Fibroblast of lung (primary cell): ENCODE measurements at regions not wholly inside any gene's neighbourhood (a gene's known extent, or its start where the extent isn't known, plus 50 kb on each side); places are given as distances from the start of the nearest gene placed in this dataset.

ENCODE experiments used
- DNase-seq, 2 donors: peaks; one replicate each; pipeline versions ENCODE4 v3.0.0 to v3.0.0-alpha.2; 2010; ENCODE audit warnings: low read depth in 2 of 2
- H2AFZ ChIP-seq: 2 replicates; pipeline ENCODE4 v1.5.1; 2012; ENCODE audit warnings: low read length, control low read depth, inconsistent platforms
- H3K27ac ChIP-seq: 2 replicates; pipeline ENCODE4 v1.5.1; 2011; ENCODE audit warnings: low read length, control low read depth; ENCODE audit not compliant: insufficient read depth
- H3K27me3 ChIP-seq: 2 replicates; pipeline ENCODE4 v1.5.1; 2011; ENCODE audit warnings: mild to moderate bottlenecking, low read length; ENCODE audit not compliant: control insufficient read depth, insufficient read depth
- H3K36me3 ChIP-seq: 2 replicates; pipeline ENCODE4 v1.5.1; 2011; ENCODE audit warnings: low read length; ENCODE audit not compliant: control insufficient read depth, insufficient read depth
- H3K4me1 ChIP-seq: 2 replicates; pipeline ENCODE4 v1.5.1; 2011; ENCODE audit warnings: low read length; ENCODE audit not compliant: control insufficient read depth, insufficient read depth; ENCODE audit errors: extremely low read depth
- H3K4me2 ChIP-seq: 2 replicates; pipeline ENCODE4 v1.5.1; 2011; ENCODE audit warnings: low read length, control low read depth; ENCODE audit not compliant: insufficient read depth; ENCODE audit errors: extremely low read depth
- H3K4me3 ChIP-seq, 4 experiments: fragments of 200-600 bp in 1 of 4; sonication (generic) in 1 of 4; replicated peaks in 1 of 4; 2 replicates each; pipeline ENCODE4 v1.5.1; 2011 to 2016; ENCODE audit warnings: low read length in 4 of 4, low read depth in 3 of 4, mild to moderate bottlenecking in 3 of 4, control low read depth in 2 of 4, inconsistent platforms in 1 of 4, mixed read lengths in 1 of 4; ENCODE audit not compliant: insufficient read depth in 1 of 4; ENCODE audit errors: control extremely low read depth in 1 of 4
- H3K79me2 ChIP-seq: 2 replicates; pipeline ENCODE4 v1.5.1; 2012; ENCODE audit warnings: mild to moderate bottlenecking, low read length, inconsistent platforms; ENCODE audit not compliant: control insufficient read depth, insufficient read depth
- H3K9ac ChIP-seq: 2 replicates; pipeline ENCODE4 v1.5.1; 2011; ENCODE audit warnings: mild to moderate bottlenecking, low read length, control low read depth; ENCODE audit not compliant: insufficient read depth
- H3K9me3 ChIP-seq: 2 replicates; pipeline ENCODE4 v1.5.1; 2012; ENCODE audit warnings: low read depth, low read length; ENCODE audit not compliant: control insufficient read depth, insufficient read depth
- H4K20me1 ChIP-seq: 2 replicates; pipeline ENCODE4 v1.5.1; 2011; ENCODE audit warnings: low read length; ENCODE audit not compliant: control insufficient read depth, insufficient read depth; ENCODE audit errors: extremely low read depth
- EZH2 ChIP-seq: IDR thresholded peaks from 2 replicates; pipeline ENCODE4 v1.5.1; 2012; ENCODE audit warnings: low read length, control low read depth, mild to moderate bottlenecking; ENCODE audit errors: missing control alignments
- TF ChIP-seq, protein P1 (sequence below), 2 donors: IDR thresholded peaks in 1 of 2; conservative IDR thresholded peaks in 1 of 2; 1 replicate in 1 of 2; 2 replicates in 1 of 2; pipeline ENCODE4 v1.5.1; 2011 to 2012; ENCODE audit warnings: low read length in 2 of 2, control low read depth in 1 of 2, inconsistent platforms in 1 of 2, low read depth in 1 of 2, mild to moderate bottlenecking in 1 of 2

DNA sequence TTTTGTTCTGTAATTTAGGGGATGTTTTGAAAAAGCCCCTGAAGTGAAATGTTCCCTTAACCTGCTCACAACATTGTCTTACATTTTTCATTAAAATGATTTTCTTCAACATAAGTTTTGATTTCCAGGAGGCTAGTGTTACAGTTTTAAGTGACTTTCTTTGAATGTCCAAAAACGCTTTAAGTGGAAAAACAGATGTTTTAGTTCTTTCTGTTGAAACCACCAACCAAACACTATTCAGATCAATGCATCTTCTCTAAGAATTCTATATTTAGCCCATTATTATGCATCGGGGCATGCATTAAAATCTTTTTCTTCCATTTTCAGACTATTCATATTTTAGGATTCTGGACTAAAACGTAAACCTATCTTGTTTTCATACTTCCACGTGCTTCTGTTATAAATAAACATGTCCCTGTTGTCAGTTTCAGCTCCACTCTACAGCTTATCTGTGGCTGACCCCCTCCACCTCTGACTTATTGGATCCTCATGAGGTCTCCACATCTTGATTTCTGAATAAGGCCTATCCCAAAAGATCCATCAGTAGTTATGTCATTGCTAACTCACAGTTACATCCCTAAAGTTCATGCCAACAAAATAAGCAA, 882.3 kb upstream of the SEMA6A start:
- Histone ChIP-seq H3K9me3 (no peaks in the 10 kb centered on the region), H3K4me1 (no peaks in the 10 kb centered on the region), H2AFZ (no peak overlapping the region), H3K9ac (no peak overlapping the region), H3K4me3 (no peak overlapping the region), H3K36me3 (no peaks in the 10 kb centered on the region), H3K27ac (no peak overlapping the region), H3K27me3 (no peaks in the 10 kb centered on the region), H4K20me1 (no peaks in the 10 kb centered on the region), H3K4me2 (no peak overlapping the region), H3K79me2 (no peaks in the 10 kb centered on the region)
- DNase-seq: no peak
- TF ChIP-seq, protein P1, sequence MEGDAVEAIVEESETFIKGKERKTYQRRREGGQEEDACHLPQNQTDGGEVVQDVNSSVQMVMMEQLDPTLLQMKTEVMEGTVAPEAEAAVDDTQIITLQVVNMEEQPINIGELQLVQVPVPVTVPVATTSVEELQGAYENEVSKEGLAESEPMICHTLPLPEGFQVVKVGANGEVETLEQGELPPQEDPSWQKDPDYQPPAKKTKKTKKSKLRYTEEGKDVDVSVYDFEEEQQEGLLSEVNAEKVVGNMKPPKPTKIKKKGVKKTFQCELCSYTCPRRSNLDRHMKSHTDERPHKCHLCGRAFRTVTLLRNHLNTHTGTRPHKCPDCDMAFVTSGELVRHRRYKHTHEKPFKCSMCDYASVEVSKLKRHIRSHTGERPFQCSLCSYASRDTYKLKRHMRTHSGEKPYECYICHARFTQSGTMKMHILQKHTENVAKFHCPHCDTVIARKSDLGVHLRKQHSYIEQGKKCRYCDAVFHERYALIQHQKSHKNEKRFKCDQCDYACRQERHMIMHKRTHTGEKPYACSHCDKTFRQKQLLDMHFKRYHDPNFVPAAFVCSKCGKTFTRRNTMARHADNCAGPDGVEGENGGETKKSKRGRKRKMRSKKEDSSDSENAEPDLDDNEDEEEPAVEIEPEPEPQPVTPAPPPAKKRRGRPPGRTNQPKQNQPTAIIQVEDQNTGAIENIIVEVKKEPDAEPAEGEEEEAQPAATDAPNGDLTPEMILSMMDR (conservative IDR thresholded peaks at IDR 0.05 in 1 of 2, IDR thresholded peaks at IDR 0.05 in 1 of 2; ENCODE audit: low read depth in 1 of 2, low read length in 2 of 2): no peak
- TF ChIP-seq EZH2: no peak

GRCh38 chr5:117455236-117456233, 880.9 kb upstream of the SEMA6A start:
- Histone ChIP-seq H3K9me3 (no peaks in the 10 kb centered on the region), H3K9ac (no peak overlapping the region), H3K27me3 (no peaks in the 10 kb centered on the region), H3K27ac (no peak overlapping the region), H3K4me2 (no peak overlapping the region), H3K4me3 (no peak overlapping the region), H3K4me1 (no peaks in the 10 kb centered on the region), H4K20me1 (no peaks in the 10 kb centered on the region), H2AFZ (no peak overlapping the region), H3K36me3 (no peaks in the 10 kb centered on the region), H3K79me2 (no peaks in the 10 kb centered on the region)
- DNase-seq: no peak
- TF ChIP-seq, protein P1 (conservative IDR thresholded peaks at IDR 0.05 in 1 of 2, IDR thresholded peaks at IDR 0.05 in 1 of 2; ENCODE audit: low read depth in 1 of 2, low read length in 2 of 2): peak in 1 of 2 donors; percentile 12
- no peak for TF ChIP-seq EZH2

GRCh38 chr5:117454716-117455212, 880.1 kb upstream of the SEMA6A start:
- Histone ChIP-seq H3K79me2 (no peaks in the 10 kb centered on the region), H3K27ac (no peak overlapping the region), H3K9me3 (no peaks in the 10 kb centered on the region), H4K20me1 (no peaks in the 10 kb centered on the region), H3K9ac (no peak overlapping the region), H2AFZ (no peak overlapping the region), H3K36me3 (no peaks in the 10 kb centered on the region), H3K27me3 (no peaks in the 10 kb centered on the region), H3K4me1 (no peaks in the 10 kb centered on the region), H3K4me3 (no peak overlapping the region), H3K4me2 (no peak overlapping the region)
- DNase-seq: peak in 1 of 2 donors; percentile 15
- no peak for TF ChIP-seq EZH2
- TF ChIP-seq, protein P1 (conservative IDR thresholded peaks at IDR 0.05 in 1 of 2, IDR thresholded peaks at IDR 0.05 in 1 of 2; ENCODE audit: low read depth in 1 of 2, low read length in 2 of 2): peak; percentile 50 to 76
